ENCODE measurements at regions not wholly inside any gene's neighbourhood (a gene's known extent, or its start where the extent isn't known, plus 50 kb on each side); places are given as distances from the start of the nearest gene placed in this dataset.

DNA sequence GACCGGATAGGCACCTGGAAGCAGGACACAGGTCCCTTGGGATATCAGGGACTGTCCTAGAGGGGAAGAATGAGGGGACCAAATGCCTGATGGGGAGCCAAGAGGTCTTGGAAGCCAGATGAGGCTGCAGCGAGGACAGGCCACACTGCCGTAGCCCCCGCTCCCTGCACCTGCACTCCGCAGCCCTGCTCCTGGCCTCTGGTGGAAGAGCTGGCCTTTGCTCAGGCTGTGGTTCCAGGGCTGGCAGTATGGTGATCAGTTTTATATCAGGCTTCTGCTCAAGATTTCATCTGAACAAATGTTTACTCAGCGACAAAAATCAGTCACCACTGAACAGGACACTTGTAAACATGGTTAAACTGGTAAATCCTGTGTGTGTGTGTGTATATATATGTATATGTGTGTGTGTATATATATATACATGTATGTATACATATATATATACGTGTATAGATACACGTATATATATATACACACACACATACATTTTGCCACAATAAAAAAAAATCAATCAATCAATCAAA is 52.5 kb upstream of the TAF1B start:
- DNase-seq (ENCODE audit: extremely low spot score) = no peak
- no peak for TF ChIP-seq CTBP1 (IDR thresholded peaks at IDR 0.05; ENCODE audit: borderline replicate concordance)
- ChIA-PET CTCF (interaction anchor here (1.8 kb wide), 1 partner anchor 9 kb away, joined by 4 read pairs; no protein-coding TSS in a partner anchor), POLR2A (no interaction called here)

DNA sequence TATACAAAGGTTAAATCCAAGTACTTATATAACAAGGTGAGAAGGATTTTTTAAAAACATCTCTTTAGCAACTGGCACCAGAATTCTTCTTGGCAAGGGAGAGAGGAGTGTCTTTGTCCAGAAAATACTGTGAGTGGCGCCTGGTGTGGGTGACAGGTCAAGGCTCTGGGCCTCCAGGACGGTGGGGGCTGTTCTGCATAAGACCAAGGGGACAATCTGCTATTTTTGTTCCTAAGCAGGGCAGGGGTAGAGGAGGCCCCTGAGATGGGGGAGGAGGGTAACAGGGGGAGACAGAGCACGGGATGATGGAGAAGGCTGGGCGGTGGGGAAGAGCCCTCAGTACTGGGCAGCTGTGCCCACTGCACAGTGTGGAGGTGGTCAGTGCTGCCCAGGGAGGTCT is 51.6 kb upstream of the TAF1B start:
- ChIA-PET CTCF (no interaction called here), POLR2A (no interaction called here)
- DNase-seq (ENCODE audit: extremely low spot score) = no peak
- TF ChIP-seq HDGF (IDR thresholded peaks at IDR 0.05; ENCODE audit: borderline replicate concordance) (no peak), ZNF384 (IDR thresholded peaks at IDR 0.05) (no peak), FOXK2 (IDR thresholded peaks at IDR 0.05) (no peak), SP1 (IDR thresholded peaks at IDR 0.05) (no peak), CTBP1 (IDR thresholded peaks at IDR 0.05; ENCODE audit: borderline replicate concordance) (no peak), BHLHE40 (IDR thresholded peaks at IDR 0.05; ENCODE audit: borderline replicate concordance) (no peak), FOXM1 (IDR thresholded peaks at IDR 0.05; ENCODE audit: borderline replicate concordance) (no peak), FOXA1 (IDR thresholded peaks at IDR 0.05) (no peak), NFRKB (IDR thresholded peaks at IDR 0.05) (no peak), ARNT (IDR thresholded peaks at IDR 0.05) (no peak), LEF1 (IDR thresholded peaks at IDR 0.05; ENCODE audit: borderline replicate concordance) (no peak), TARDBP (IDR thresholded peaks at IDR 0.05) (no peak), SUZ12 (IDR thresholded peaks at IDR 0.05) (no peak), ELF4 (IDR thresholded peaks at IDR 0.05) (no peak), L3MBTL2 (conservative IDR thresholded peaks at IDR 0.05) (no peak)
- TF ChIP-seq, protein P1, sequence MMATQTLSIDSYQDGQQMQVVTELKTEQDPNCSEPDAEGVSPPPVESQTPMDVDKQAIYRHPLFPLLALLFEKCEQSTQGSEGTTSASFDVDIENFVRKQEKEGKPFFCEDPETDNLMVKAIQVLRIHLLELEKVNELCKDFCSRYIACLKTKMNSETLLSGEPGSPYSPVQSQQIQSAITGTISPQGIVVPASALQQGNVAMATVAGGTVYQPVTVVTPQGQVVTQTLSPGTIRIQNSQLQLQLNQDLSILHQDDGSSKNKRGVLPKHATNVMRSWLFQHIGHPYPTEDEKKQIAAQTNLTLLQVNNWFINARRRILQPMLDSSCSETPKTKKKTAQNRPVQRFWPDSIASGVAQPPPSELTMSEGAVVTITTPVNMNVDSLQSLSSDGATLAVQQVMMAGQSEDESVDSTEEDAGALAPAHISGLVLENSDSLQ (IDR thresholded peaks at IDR 0.05) = no peak

DNA sequence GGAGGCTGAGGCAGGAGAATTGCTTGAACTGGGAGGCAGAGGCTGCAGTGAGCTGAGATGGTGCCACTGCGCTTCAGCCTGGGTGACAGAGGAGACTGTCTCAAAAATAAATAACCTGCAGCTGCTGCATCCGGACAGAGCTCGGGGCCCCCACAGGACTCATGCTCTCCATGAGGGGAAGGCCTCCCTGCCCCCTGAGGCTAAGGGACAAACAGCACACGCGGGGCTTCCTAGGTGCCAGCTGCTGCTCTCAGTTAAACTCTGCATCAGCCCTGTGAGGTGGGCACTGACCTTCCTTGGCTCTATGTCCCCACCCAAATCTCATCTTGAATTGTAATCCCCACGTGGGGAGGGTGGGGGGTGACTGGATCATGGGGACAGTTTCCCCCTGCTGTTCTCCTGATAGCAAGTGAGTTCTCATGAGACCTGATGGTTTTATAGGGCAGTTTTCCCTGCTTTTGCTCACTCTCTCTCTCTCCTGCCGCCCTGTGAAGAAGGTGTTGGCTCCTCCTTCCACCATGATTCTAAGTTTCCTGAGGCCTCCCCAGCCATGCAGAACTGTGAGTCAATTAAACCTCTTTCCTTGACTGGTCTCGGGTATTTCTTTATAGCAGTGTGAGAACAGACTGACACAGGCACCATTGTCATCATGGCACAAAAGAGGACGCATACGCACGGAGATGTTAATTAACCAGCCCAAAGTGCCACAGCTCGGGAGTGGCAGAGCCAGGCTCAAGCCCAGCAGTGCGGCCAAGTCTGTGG is 49.9 kb upstream of the TAF1B start:
- ChIA-PET POLR2A (interaction anchor here (1.0 kb wide), 1 partner anchor 8 kb away, joined by 4 read pairs; no protein-coding TSS in a partner anchor), CTCF (no interaction called here)
- TF ChIP-seq HDGF (IDR thresholded peaks at IDR 0.05; ENCODE audit: borderline replicate concordance) = no peak
- no peak for TF ChIP-seq L3MBTL2 (conservative IDR thresholded peaks at IDR 0.05)
- TF ChIP-seq TARDBP (IDR thresholded peaks at IDR 0.05) = no peak
- no peak for TF ChIP-seq CTBP1 (IDR thresholded peaks at IDR 0.05; ENCODE audit: borderline replicate concordance)
- no peak for TF ChIP-seq FOXA1 (IDR thresholded peaks at IDR 0.05)
- TF ChIP-seq ARNT (IDR thresholded peaks at IDR 0.05) = no peak
- TF ChIP-seq, protein P1 (IDR thresholded peaks at IDR 0.05) = no peak
- no peak for TF ChIP-seq ZNF384 (IDR thresholded peaks at IDR 0.05)
- TF ChIP-seq LEF1 (IDR thresholded peaks at IDR 0.05; ENCODE audit: borderline replicate concordance) = no peak
- TF ChIP-seq SP1 (IDR thresholded peaks at IDR 0.05) = no peak
- TF ChIP-seq FOXM1 (IDR thresholded peaks at IDR 0.05; ENCODE audit: borderline replicate concordance) = no peak
- TF ChIP-seq ELF4 (IDR thresholded peaks at IDR 0.05) = no peak
- TF ChIP-seq SUZ12 (IDR thresholded peaks at IDR 0.05) = no peak
- DNase-seq (ENCODE audit: extremely low spot score) = no peak

Measured in HEK293T (cell line).